Glomerular visceral epithelial cell (primary cell): ENCODE measurements at regions not wholly inside any gene's neighbourhood (a gene's known extent, or its start where the extent isn't known, plus 50 kb on each side); places are given as distances from the start of the nearest gene placed in this dataset.
"Not testable (repeated sequence)": the region's sequence is repeated elsewhere in the genome, so short reads cannot be mapped to it uniquely, and the experiment has no call there.

Experiments used
- DNase-seq: peaks from one replicate; pipeline ENCODE4 v3.0.0-alpha.2; 2016; ENCODE audit errors: extremely low spot score

DNA sequence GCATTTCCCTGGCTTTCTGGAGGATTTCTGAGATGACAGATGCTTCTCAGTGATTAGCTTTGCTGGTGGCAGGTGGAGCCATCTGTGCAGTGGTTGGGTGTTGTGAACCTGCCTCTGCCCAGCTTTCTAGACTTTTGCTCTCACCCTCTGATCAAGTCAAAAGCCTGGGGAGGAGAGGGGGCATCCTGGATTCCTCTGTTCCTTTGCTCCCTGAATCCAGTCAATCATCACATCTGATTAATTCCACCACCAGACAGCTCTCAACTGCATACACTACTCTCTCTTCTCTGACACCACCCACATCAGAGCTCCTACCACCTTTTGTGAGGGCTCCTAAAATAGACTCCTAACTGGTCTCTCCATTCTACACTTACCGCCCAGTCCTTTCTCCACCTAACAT, 283.5 kb downstream of the WDR11 start:
- DNase-seq: no peak

DNA sequence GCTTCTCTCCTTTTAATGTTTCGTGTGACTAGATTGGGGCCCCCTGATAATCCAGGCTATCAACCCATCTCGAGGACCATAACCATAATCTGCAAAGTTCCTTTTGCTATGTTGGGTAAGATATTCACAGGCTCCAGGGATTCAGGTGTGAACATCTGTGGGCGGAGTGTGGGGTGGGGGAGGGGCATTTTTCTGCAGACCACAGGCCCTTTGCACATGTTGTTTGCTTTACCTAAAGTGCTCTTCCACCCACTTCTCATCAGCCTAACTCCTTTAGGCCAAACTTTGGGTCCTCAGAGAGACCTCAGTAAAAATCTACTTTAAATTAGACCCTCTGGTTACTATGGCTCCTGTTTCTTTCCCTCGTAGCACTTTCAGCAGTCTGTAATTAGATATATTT, 284.4 kb downstream of the WDR11 start:
- DNase-seq: no peak

DNA sequence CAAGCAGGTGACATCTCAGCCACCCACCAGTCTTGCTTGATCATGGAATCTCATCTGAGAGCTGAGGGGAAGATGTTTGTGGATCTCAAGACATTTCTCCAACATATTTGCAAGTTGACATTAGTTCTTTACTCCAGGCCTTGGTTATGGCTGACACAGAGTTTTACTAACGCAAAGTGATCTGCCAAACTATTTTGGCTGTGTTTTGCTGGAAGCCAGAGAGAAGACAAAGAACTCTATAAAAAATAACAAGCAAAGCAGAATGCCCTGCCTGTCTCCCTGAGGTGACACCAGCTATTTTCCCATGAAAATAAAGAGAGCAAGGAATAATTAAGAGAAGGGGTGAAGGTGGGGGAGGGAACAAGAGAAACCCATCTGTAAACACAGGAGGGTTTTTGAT, 286.4 kb downstream of the WDR11 start:
- DNase-seq: no peak

DNA sequence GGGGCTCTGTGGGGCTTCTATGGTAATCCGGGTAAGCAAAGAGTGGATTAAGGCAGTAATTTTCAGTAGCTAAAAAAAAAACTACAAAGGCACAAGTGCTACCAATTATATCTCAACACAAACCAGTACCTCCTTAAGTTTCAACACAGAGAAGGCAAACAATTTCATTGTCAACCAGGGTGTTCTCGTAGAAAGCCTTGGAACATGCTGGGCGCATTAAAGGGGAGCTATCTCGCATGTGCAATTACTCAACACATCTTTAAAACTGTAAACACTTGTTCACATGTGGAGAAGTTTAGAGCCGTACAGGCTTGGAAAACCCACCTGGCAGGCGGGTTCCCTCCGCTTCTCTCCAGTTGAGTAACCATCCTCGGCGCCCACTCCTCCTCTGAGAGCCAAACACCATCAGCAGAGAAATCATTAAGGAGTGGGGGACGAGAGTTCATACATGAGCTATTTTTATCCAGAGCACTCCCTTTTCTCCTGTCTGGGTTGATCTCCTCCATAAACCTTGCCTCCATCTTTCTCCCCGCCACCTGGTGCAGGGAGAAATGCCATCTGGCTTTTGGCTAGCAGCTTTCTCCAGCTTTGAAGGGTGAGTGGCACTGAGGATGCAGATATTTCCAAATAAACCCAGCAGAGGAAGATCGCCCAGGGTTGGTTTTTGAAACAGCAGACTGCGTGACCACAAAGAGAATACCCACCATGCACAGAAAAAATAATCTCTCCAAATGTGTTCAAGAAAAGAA, 287.1 kb downstream of the WDR11 start:
- no peak for DNase-seq

DNA sequence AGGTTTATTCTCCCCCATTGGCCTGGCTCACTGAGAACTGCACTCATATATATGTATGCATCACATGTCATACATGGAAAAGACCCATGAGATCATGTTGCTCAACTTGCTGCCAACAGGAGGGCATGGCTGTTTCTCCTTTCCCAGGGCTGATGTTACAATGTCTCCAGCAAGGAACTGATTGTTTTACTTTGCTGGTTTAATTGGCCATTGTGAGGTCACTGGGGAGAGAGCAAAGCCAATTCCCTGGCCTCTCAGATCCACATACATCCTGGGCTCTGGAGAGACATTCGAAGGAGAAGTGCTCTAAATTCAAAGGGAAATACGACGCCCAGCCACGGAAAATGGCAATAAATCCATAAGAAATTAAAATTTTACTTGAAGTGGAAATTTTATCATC, 287.8 kb downstream of the WDR11 start:
- no peak for DNase-seq

DNA sequence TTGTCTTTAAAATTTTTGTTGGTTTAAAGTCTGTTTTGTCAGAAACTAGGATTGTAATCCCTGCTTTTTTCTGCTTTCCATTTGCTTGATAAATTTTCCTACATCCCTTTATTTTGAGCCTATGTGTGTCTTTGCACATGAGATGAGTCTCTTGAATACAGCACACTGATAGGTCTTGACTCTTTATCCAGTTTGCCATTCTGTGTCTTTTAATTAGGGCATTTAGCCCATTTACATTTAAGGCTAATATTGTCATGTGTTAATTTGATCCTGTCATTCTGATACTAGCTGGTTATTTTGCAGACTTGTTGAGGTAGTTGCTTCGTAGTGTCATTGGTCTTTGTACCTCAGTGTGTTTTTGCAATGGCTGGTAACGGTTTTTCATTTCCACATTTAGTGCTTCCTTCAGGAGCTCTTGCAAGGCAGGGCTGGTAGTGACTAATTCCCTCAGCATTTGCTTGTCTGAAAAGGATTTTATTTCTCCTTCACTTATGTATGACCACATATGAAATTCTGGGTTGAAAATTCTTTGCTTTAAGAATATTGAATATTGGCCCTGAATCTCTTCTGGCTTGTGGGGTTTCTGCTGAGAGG, 294.7 kb downstream of the WDR11 start:
- not testable (repeated sequence) for DNase-seq

DNA sequence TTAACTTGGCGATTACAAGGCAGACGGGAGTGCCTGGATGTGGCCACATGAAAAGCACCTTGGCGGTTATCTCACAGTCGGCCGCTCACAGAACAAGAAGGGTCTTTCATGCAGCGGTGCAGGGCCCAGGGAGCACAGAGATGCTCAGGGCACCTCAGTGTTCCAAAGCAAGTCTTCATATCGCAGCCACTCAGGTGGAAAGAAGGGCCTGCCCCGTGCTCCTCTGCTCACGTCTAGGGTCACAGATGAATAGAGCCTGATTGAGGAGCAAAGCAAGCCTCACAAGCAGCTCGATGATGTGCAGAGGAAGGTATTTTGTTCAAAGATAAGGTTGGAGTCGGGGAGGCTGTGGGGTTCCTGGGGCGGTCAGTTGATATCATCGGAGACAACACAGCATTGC, 297.8 kb downstream of the WDR11 start:
- no peak for DNase-seq

DNA sequence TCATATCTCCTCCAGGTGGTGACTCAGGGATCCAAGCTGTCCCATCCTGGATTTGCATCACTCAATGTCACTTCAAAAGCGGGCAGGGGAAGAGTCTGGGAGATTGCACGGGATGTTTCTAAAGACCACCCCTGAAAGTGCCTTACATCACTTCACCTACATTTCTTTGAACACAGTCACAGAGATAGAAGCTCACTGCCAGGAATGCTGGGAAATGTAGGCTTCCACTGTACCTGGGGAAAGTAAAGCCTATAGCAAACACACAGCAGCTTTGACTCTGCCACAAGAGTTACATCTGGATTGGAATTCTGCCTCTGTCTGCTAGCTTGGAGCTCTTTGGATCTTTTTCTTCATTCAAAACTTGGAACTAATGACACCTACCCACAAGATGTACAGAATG, 300.9 kb downstream of the WDR11 start:
- DNase-seq: no peak

DNA sequence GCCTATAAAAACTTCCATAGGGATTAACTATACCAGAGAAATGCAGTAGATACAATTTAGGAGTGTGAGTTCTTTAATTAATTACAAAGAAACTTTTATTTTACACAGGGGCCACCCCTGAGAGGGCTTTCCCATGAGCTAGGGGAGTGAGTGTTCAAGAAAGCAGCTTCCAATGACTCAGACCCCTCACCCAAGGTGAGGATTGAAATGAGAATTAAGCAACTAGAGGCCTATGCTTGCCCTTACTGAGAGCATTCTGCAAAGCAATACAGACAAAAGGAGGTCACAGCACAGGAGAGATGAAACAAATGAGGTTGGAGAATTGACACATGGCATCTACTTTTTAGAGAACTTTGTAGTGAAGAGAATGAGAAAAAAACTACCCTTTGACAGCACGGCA, 301.8 kb downstream of the WDR11 start:
- no peak for DNase-seq

DNA sequence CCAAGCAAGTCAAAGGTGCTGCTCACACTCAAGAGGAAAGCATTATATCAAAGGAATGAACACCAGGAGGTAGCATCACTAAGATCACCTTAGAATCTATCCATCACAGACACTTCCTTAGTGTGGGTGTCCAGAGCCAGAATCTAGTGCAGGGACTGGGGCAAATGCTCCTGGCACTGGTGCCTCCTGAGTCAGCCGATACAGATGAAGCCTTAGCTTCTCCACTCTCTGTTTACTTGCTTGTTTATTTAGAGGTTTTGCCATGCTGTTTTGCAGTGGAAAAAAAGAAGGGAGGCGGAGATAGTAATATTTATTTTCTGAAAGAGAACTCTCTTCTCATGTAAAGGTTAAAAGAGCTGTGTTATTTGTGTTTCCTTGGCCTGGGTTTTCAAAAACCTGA, 303.1 kb downstream of the WDR11 start:
- DNase-seq: no peak

DNA sequence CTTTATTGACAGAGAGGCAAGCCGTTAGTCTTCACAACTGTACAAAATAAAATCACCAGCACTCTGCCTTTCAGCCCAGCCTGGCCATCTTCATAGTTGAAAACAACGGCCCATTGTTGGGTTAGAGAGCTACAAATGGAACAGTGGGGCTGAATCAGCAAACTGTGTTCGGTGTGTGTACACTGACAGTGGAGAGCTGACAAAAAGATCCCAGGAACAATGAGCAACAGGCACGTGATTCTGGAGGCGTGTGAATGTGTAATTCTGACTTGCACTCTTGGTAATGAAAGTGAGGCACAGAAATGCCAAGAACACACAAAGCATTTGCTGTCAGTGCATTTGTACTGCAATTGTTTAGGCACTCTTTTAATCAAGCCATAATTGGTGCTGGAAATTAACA, 303.7 kb downstream of the WDR11 start:
- DNase-seq: no peak

DNA sequence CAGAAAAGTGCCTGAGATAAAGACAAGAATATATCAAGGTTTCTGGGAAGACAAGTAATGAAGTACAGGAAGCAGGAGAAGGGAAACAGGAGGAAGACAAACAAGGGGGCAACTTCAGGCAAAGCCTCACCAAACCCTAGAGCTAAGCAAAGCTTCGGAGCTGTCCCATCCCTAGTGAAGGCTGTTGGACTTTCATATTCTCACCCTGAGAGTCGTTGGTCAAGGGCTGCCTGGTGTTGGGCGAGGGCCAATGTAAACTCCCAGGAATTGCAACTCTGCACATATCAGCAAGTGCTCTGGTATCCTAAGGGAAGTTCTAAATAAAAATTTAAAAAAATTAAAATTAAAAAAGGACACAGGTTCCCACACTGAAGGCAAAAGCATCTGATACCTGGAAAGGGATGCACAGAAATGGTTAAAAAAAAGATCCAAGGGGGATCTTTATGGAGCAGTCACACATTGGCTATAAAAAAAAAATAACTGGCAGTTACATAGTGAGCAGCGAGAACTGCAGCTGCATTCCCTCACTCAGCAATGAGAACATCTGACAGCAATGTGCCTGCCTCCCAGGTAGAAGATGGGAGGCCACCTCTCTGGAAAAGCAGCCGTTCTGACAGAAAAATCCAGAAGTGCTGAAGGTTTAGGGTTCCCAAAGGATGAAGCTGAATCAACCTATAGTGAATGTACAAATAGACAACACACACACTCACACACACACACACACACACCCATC, 304.7 kb downstream of the WDR11 start:
- no peak for DNase-seq

DNA sequence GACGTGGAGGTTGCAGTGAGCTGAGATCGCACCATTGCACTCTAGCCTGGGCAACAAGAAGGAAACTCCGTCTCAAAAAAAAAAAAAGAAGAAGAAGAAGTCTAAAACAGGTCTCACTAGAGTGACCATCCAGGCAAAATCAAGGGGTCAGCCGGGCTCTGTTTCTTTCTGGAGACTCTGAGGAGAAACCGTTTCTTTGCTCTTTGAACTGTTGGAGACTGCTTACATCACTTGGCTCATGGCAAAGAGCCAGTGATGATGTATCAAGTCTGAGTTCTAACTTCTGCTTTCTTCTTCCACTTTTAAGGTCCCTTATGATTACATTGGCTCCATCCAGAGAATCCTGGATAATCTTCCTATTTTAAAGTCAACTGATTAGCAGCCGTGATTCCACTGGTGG, 306.8 kb downstream of the WDR11 start:
- no peak for DNase-seq

DNA sequence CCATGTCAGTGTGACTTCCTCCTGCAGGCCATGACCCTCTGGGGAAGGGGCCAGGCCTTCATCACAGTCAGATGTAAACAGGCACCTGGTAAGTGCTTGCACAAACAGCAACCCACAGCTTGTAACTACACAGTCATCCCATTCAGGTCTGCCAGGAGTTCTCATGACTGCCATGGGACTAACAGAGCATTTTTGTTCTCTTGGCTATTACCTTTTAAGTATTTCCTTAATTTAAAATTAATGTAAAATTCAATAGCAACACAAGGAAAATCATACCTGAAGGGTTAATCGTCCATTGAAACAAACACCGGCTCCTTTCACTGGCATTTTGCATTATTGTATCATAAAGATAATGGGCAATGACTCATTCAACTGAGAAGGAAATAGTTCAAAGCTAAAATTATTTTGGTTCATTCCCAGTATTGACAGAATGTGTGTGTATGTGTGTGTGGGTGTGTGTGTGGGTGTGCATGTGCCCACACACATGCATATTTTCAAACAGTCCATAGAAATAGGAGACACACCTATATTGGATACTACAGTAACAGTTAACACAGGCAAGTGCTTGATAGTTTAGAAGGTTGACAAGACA, 307.9 kb downstream of the WDR11 start:
- DNase-seq: no peak

DNA sequence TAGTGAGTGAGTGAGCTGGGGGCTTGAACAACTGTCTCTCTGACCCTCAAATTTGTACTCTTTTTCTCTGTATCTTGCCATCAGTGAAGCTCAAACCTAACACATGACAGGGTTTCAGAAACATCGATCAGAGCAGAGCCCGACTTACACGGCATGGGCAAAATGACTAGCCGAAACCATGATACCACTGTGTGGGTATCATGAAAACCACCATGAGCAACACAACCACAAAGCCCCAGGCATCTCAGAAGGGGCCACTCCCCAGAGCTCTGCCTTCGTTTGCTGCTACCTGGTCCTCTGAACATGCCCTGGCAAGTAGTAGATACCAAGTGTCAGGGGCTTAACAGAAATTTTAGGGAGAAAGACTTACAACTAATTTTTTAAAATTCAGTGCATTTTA, 308.5 kb downstream of the WDR11 start:
- no peak for DNase-seq

DNA sequence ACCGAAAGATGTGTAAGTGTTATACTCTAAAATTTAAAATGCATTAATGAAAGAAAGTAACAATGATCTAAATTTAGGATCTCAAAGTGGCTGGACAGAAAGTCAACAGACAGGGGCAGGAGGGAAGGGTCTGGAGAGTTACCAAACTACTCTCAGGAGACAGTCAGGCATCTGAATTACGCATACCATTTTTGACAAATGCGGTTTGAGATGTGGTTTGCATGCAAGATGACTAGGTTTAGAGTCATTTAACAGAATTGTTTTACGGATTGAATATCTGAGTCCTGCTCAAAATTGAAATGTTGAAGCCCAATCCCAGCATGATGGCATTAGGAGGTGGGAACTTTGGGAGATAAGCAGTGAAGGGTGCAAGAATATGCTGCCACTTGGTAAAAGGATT, 314.1 kb downstream of the WDR11 start:
- no peak for DNase-seq

DNA sequence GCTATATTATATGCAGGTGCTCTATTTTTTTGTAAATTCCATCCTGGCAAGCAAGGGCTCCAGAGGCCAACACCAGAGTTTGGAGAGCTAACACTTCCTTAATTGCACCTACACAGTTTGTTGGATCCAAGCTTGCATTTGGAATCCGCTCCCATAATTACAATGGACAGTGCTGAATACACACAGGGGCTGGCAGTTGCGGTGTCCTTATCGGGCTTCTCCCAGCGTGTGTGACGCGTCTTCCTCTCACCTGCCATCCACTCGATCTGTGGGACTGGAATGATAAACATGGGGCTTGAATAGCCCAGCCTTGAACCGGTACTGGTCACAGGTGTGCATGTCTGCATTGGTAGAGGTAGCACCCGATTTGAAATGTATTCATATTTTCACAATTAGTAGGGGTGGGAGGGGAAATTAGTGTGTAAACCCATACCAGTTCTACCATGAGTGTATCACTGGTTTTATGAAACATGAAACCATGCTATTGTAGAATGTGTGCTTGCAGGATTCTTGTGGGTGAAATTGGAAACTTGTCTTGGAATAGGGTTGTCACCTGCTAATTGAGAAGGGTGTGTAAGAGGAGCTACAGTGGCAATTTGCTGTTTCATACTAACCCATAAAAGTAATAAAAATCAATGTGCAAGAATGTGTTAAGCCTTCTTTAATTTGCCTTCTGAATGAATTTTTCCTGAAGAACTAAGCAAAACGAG, 316.5 kb downstream of the WDR11 start:
- DNase-seq: no peak

DNA sequence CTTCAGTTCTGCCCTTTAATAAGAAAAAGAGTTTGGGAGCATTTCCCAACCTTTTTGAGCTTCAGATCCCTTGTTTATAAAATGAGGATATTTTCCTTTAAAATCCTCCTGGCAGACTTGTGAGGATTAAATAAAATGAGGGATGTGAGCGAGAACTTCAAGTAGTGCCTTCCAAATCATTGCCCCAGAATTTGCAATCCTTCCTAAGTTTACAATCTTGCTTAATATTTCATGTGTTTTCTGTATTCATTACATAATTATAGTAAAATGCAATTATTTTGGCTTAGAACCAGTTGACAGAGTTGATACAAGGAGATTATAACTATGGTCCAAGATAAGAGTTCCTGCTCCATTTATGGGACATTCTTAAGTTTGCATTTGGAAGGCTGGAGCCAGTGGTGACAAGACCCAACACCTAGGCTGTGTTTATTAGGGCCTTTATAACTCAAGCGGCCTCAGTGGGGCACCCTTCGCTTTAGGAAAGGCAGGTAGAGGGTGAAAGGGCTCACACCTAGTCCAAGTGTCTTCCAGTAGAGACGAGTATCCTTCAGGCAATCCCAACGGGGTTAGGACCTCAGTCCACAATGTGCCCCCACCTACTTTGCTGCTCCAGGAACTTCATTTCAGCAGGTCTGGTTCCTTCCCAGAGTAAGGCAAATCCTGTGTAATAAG, 317.5 kb downstream of the WDR11 start:
- no peak for DNase-seq

DNA sequence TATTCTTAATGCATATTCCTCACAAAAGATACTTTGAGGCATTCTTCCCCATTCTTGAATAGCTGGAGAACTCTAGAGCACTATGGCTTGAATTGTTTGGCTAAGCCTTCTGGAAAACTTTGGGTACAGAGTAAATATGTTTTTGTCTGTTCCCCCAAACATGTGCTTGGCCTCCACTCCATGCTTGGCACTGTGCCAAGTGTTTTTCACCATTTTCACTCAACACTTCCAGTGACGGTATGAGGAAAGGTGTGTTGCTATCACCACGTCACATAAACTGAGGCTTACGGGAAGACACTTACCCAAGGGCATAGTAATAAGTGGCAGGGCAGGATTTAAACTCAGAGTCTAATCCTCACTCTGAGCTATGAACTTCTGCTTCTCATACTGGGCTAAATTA, 318.2 kb downstream of the WDR11 start:
- DNase-seq: no peak

DNA sequence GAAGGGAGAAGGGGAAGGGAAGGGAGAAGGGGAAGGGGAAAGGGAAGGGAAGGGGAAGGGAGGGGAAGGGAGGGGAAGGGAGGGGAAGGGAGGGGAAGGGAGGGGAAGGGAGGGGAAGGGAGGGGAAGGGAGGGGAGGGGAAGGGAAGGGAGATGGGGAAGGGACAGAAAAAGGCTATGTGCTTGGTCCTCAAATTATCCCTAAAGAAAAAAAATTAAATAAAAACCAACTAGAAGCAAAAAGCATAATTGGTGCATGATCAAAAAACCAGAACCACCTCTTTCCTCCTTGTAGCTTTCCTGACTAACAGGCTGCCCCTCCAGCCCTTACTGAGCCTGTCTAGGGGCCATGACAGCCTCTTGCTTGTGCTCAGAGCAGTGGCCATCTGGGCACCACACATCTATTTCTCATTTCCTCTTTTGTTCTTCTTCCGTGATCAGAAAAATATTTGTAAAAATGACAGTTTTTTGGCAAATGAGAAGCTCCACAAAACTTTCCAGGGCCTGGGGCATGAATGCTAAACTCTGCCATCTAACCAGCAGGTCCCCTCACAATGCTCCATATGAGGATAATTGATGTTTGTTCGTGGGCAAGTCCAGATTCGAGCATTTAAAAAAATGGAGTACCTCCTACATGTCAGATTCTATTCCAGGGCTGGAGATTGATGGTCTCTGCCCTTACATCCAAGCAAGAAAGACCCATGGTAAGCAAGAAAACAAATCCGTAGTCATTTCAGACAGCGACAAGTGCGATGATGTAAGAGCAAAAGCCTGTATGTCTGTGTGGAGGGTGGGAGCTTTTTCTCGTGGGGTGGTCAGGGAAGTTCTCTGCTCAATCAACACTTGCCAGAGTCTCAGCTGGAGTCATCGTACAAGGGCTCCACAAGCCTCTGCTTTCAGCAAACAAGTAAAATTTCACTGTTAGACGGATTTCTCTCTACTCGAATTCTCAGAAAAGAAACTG, 320.9 kb downstream of the WDR11 start:
- DNase-seq: no peak
